ENCODE measurements at regions not wholly inside any gene's neighbourhood (a gene's known extent, or its start where the extent isn't known, plus 50 kb on each side); places are given as distances from the start of the nearest gene placed in this dataset.

DNA sequence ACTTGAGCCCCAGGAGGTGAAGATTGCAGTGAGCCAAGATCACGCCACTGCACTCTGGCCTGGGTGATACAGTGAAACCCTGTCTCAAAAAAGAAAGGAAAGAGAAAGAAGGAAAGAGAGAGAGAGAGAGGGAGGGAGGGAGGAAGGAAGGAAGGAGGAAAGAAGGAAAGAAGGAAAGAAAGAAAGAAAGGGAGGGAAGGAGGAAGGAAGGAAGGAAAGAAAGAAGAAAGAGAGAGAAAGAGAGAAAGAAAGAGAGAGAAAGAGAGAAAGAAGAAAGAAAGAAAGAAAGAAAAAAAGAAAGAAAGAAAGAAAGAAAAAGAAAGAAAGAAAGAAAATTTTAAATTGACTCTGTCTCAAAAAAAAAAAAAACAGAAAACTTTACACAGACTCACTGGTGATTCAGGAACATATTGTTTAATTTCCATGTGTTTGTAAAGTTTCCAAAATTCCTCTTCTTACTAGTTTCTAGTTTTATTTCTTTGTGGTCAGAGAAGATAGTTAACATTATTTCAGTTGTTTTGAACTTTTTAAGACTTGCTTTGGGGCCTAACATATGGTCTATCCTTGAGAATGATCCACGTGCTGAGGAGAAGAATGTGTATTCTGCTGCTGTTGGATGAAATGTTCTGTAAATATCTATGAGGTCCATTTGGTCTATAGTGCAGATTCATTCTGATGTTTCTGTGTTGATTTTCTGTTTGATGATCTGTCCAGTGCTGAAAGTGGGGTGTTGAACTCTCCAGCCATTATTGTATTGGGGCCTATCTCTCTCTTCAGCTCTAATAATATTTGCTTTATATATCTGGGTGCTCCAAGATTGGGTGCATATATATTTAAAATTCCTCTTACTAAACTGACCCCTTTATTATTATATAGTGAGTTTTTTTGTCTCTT is 204.4 kb upstream of the SERP2 start:
- TF ChIP-seq SUZ12 (IDR thresholded peaks at IDR 0.05; ENCODE audit: extremely low read depth, insufficient read depth, insufficient read length) = no peak
- TF ChIP-seq YY1 (IDR thresholded peaks at IDR 0.05; ENCODE audit: insufficient read depth, insufficient read length) = no peak
